ENCODE measurements at regions not wholly inside any gene's neighbourhood (a gene's known extent, or its start where the extent isn't known, plus 50 kb on each side); places are given as distances from the start of the nearest gene placed in this dataset.

DNA sequence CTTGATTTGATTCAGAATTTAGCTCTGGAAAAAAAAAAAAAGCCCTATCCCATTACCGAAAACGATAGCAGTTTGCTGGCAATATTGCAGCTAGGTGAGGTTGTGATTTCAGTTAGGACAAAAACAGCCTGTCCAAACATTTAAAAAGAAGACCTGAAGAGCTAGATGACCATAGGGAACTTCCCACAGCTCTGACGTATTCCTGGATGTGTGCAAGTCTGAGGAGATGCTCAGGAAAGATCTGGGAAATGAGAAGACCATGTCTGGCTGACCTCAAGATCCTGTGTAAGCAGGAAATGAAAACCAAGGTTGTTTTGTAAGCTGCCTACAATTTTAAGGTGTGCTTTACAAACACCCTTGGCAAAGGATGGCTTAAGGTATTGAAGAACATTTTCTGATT lies 88.7 kb downstream of the RAMP3 start:
- ChIA-PET POLR2A (no interaction called here), CTCF (ENCODE audit: low intra/inter-chr PET ratio, low total read pairs) (no interaction called here)
- no peaks in the 10 kb centered on the region for H4K20me1 ChIP-seq (ENCODE audit: insufficient read depth, low read length)
- ATAC-seq (no peak), DNase-seq (ENCODE audit: low spot score) (no peak), FAIRE-seq (no peak)
- intact Hi-C loops (cut with micrococcal nuclease; ENCODE audit: unreplicated experiment) (no loop called here), in situ Hi-C loops (cut with HindIII; ENCODE audit: extremely low pct_ligation_motif_present, low pct_unique_long_range_greater_than_20kb) (no loop called here)
- H2AFZ ChIP-seq (ENCODE audit: low read length), result no peak overlapping the region
- H3K27me3 ChIP-seq (ENCODE audit: control insufficient read depth in 1 of 2, insufficient read depth in 2 of 2, low read length in 2 of 2), result peaks cover 2 to 5% of the 10 kb centered on the region in 2 experiments; a peak in 1 of 5 replicates
- no peaks in the 10 kb centered on the region for H3K4me1 ChIP-seq (ENCODE audit: insufficient read depth, low read length)
- TF ChIP-seq, protein P1, sequence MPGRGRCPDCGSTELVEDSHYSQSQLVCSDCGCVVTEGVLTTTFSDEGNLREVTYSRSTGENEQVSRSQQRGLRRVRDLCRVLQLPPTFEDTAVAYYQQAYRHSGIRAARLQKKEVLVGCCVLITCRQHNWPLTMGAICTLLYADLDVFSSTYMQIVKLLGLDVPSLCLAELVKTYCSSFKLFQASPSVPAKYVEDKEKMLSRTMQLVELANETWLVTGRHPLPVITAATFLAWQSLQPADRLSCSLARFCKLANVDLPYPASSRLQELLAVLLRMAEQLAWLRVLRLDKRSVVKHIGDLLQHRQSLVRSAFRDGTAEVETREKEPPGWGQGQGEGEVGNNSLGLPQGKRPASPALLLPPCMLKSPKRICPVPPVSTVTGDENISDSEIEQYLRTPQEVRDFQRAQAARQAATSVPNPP (CRISPR knock-in tag; IDR thresholded peaks at IDR 0.05), result no peak
- no peak for TF ChIP-seq MYNN (CRISPR knock-in tag; IDR thresholded peaks at IDR 0.05; ENCODE audit: low read depth)
- TF ChIP-seq, protein P2, sequence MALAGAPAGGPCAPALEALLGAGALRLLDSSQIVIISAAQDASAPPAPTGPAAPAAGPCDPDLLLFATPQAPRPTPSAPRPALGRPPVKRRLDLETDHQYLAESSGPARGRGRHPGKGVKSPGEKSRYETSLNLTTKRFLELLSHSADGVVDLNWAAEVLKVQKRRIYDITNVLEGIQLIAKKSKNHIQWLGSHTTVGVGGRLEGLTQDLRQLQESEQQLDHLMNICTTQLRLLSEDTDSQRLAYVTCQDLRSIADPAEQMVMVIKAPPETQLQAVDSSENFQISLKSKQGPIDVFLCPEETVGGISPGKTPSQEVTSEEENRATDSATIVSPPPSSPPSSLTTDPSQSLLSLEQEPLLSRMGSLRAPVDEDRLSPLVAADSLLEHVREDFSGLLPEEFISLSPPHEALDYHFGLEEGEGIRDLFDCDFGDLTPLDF (CRISPR knock-in tag; IDR thresholded peaks at IDR 0.05), result no peak
- TF ChIP-seq, protein P3, sequence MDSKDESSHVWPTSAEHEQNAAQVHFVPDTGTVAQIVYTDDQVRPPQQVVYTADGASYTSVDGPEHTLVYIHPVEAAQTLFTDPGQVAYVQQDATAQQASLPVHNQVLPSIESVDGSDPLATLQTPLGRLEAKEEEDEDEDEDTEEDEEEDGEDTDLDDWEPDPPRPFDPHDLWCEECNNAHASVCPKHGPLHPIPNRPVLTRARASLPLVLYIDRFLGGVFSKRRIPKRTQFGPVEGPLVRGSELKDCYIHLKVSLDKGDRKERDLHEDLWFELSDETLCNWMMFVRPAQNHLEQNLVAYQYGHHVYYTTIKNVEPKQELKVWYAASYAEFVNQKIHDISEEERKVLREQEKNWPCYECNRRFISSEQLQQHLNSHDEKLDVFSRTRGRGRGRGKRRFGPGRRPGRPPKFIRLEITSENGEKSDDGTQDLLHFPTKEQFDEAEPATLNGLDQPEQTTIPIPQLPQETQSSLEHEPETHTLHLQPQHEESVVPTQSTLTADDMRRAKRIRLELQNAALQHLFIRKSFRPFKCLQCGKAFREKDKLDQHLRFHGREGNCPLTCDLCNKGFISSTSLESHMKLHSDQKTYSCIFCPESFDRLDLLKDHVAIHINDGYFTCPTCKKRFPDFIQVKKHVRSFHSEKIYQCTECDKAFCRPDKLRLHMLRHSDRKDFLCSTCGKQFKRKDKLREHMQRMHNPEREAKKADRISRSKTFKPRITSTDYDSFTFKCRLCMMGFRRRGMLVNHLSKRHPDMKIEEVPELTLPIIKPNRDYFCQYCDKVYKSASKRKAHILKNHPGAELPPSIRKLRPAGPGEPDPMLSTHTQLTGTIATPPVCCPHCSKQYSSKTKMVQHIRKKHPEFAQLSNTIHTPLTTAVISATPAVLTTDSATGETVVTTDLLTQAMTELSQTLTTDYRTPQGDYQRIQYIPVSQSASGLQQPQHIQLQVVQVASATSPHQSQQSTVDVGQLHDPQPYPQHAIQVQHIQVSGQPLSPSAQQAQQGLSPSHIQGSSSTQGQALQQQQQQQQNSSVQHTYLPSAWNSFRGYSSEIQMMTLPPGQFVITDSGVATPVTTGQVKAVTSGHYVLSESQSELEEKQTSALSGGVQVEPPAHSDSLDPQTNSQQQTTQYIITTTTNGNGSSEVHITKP (CRISPR knock-in tag; IDR thresholded peaks at IDR 0.05; ENCODE audit: low read depth), result no peak
- TF ChIP-seq, protein P4, sequence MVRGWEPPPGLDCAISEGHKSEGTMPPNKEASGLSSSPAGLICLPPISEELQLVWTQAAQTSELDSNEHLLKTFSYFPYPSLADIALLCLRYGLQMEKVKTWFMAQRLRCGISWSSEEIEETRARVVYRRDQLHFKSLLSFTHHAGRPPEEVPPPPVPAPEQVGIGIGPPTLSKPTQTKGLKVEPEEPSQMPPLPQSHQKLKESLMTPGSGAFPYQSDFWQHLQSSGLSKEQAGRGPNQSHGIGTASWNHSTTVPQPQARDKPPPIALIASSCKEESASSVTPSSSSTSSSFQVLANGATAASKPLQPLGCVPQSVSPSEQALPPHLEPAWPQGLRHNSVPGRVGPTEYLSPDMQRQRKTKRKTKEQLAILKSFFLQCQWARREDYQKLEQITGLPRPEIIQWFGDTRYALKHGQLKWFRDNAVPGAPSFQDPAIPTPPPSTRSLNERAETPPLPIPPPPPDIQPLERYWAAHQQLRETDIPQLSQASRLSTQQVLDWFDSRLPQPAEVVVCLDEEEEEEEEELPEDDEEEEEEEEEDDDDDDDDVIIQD (CRISPR knock-in tag; IDR thresholded peaks at IDR 0.05; ENCODE audit: low read depth), result no peak
- no peak for TF ChIP-seq STAT5B (CRISPR knock-in tag; IDR thresholded peaks at IDR 0.05)
- TF ChIP-seq WIZ (CRISPR knock-in tag; IDR thresholded peaks at IDR 0.05), result no peak
- no peak for TF ChIP-seq BCL6 (CRISPR knock-in tag; IDR thresholded peaks at IDR 0.05)
- TF ChIP-seq ZNF737 (CRISPR knock-in tag; IDR thresholded peaks at IDR 0.05; ENCODE audit: borderline replicate concordance), result no peak
- TF ChIP-seq NFIC (IDR thresholded peaks at IDR 0.05; ENCODE audit: low read length), result no peak
- no peak overlapping the region for H3K9ac ChIP-seq (ENCODE audit: insufficient read depth, low read depth, low read length)
- no peak overlapping the region for H3K4me2 ChIP-seq (ENCODE audit: low read depth, low read length)
- no peaks in the 10 kb centered on the region for H3K9me3 ChIP-seq (ENCODE audit: low read length)
- no peaks in the 10 kb centered on the region for H3K79me2 ChIP-seq (ENCODE audit: insufficient read depth, low read length)
- no TSS peak for BruUV-seq (replicated peaks)
- H3K4me3 ChIP-seq (replicated peaks in 1 of 3; ENCODE audit: insufficient read depth in 1 of 3, low read depth in 2 of 3, low read length in 3 of 3), result no peak overlapping the region
- no peak overlapping the region for H3K27ac ChIP-seq (ENCODE audit: extremely low read length, insufficient read depth, low read length)
- no peaks in the 10 kb centered on the region for H3K36me3 ChIP-seq (replicated peaks in 1 of 2; ENCODE audit: control insufficient read depth in 1 of 2, insufficient read depth in 2 of 2, low read length in 2 of 2)
- 1% methylated on average over 3 of the region's 3 CpGs for WGBS (ENCODE audit: low lambda C conversion rate)
